Caco-2 (cell line): ENCODE measurements at regions not wholly inside any gene's neighbourhood (a gene's known extent, or its start where the extent isn't known, plus 50 kb on each side); places are given as distances from the start of the nearest gene placed in this dataset.

Experiments
- BruUV-seq: library from RNA; stranded (reverse); fragments of 400-500 nt; replicated peaks from 2 replicates; lab custom pipeline; 2021; lab: Mats Ljungman, UMichigan
- CTCF ChIA-PET: fragments of 300-600 bp; sonication (Branson Sonifier 250); formaldehyde crosslinking; loops from one replicate; lab custom pipeline; 2022; ENCODE audit warnings: antibody characterized with exemption; lab: Charles Lee
- POLR2A ChIA-PET: fragments of 300-600 bp; sonication (Branson Sonifier 250); formaldehyde crosslinking; loops from one replicate; lab custom pipeline; 2022; ENCODE audit warnings: antibody characterized with exemption; lab: Charles Lee
- DNase-seq, 2 experiments: peaks; one replicate each; pipeline versions ENCODE4 v3.0.0 to v3.0.0-alpha.2; 2020 to 2022
- H3K27me3 ChIP-seq: replicated peaks from 2 replicates; pipeline ENCODE4 v1.6.0; 2011; ENCODE audit warnings: low read length; ENCODE audit not compliant: control insufficient read depth, insufficient read depth
- H3K36me3 ChIP-seq: 2 replicates; pipeline ENCODE4 v1.5.1; 2011; ENCODE audit warnings: low read length; ENCODE audit not compliant: control insufficient read depth, insufficient read depth
- H3K4me1 ChIP-seq: fragments of 250-450 bp; sonication (Bioruptor Pico); 2 replicates; pipeline ENCODE4 v1.5.1; 2020; ENCODE audit warnings: mild to moderate bottlenecking
- H3K4me3 ChIP-seq: 2 replicates; pipeline ENCODE4 v1.5.1; 2011; ENCODE audit warnings: low read depth, mild to moderate bottlenecking, control low read depth, low read length
- H3K9me3 ChIP-seq: fragments of 250-450 bp; sonication (Bioruptor Pico); 2 replicates; pipeline ENCODE4 v1.5.1; 2020; ENCODE audit warnings: mild to moderate bottlenecking, moderate library complexity
- H3K27ac Mint-ChIP-seq: one replicate; pipeline ENCODE4 v1.8.0; 2022; ENCODE audit warnings: mixed read lengths; ENCODE audit not compliant: unreplicated experiment
- H3K27me3 Mint-ChIP-seq: one replicate; pipeline ENCODE4 v1.8.0; 2022; ENCODE audit warnings: mixed read lengths; ENCODE audit not compliant: insufficient read depth, unreplicated experiment
- H3K36me3 Mint-ChIP-seq: one replicate; pipeline ENCODE4 v1.8.0; 2022; ENCODE audit warnings: mild to moderate bottlenecking, mixed read lengths; ENCODE audit not compliant: insufficient read depth, unreplicated experiment
- H3K4me1 Mint-ChIP-seq: one replicate; pipeline ENCODE4 v1.8.0; 2022; ENCODE audit warnings: low read depth, mixed read lengths; ENCODE audit not compliant: unreplicated experiment
- H3K4me3 Mint-ChIP-seq: one replicate; pipeline ENCODE4 v1.8.0; 2022; ENCODE audit warnings: mild to moderate bottlenecking, moderate library complexity, mixed read lengths; ENCODE audit not compliant: unreplicated experiment
- H3K9me3 Mint-ChIP-seq: one replicate; pipeline ENCODE4 v1.8.0; 2022; ENCODE audit warnings: mixed read lengths; ENCODE audit not compliant: unreplicated experiment
- intact Hi-C: fragments of 100-400 bp; cut with micrococcal nuclease; formaldehyde crosslinking; loops from one replicate; pipeline ENCODE4 v1.10.0; 2022; ENCODE audit not compliant: unreplicated experiment
- TF ChIP-seq, protein P1 (sequence below), 2 experiments: fragments of 200-600 bp in 1 of 2; IDR thresholded peaks; 1 replicate in 1 of 2; 2 replicates in 1 of 2; pipeline versions ENCODE4 v1.5.1 to v1.8.0; 2011 to 2022; ENCODE audit warnings: antibody characterized with exemption in 1 of 2, control low read depth in 1 of 2, inconsistent platforms in 1 of 2, low read depth in 1 of 2, low read length in 1 of 2, mild to moderate bottlenecking in 1 of 2, moderate library complexity in 1 of 2; ENCODE audit not compliant: insufficient read depth in 1 of 2, severe bottlenecking in 1 of 2, unreplicated experiment in 1 of 2

DNA sequence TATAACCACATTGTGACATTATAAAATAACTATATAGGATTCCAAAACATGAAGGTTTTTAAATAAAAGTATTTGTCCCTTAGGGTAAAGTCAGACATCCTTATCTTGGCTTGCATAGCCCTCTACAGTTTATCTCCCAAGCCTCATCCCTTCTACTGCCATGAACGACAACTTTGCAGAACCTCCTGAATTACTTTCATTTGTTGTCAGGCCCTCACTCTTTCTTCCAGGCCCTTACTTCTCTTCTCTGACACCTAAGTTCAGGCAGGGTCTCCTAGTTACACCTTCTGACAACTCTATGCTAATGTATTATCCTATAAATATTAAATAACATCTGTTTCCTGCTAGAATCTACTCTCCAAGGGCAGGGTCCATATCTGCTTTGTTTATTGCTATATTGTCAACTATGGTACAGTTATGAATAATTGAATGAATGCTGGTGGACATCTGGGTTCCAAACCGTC is 115.7 kb upstream of the MDM1 start:
- no peak for DNase-seq
- no peaks in the 10 kb centered on the region for H3K27me3 ChIP-seq
- no peak overlapping the region for H3K4me3 Mint-ChIP-seq
- H3K27me3 Mint-ChIP-seq: no peaks in the 10 kb centered on the region
- CTCF ChIA-PET: no interaction called here
- H3K36me3 Mint-ChIP-seq: peaks cover 9% of the 10 kb centered on the region
- POLR2A ChIA-PET: no interaction called here
- intact Hi-C loops: no loop called here
- H3K4me3 ChIP-seq: no peak overlapping the region
- peaks cover 19% of the 10 kb centered on the region for H3K4me1 Mint-ChIP-seq
- peaks cover 10% of the 10 kb centered on the region for H3K9me3 Mint-ChIP-seq
- H3K4me1 ChIP-seq: peaks cover 20% of the 10 kb centered on the region
- H3K36me3 ChIP-seq: no peaks in the 10 kb centered on the region
- H3K27ac Mint-ChIP-seq: peak overlapping the region; percentile 73
- TF ChIP-seq, protein P1, sequence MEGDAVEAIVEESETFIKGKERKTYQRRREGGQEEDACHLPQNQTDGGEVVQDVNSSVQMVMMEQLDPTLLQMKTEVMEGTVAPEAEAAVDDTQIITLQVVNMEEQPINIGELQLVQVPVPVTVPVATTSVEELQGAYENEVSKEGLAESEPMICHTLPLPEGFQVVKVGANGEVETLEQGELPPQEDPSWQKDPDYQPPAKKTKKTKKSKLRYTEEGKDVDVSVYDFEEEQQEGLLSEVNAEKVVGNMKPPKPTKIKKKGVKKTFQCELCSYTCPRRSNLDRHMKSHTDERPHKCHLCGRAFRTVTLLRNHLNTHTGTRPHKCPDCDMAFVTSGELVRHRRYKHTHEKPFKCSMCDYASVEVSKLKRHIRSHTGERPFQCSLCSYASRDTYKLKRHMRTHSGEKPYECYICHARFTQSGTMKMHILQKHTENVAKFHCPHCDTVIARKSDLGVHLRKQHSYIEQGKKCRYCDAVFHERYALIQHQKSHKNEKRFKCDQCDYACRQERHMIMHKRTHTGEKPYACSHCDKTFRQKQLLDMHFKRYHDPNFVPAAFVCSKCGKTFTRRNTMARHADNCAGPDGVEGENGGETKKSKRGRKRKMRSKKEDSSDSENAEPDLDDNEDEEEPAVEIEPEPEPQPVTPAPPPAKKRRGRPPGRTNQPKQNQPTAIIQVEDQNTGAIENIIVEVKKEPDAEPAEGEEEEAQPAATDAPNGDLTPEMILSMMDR (IDR thresholded peaks at IDR 0.05; ENCODE audit: insufficient read depth in 1 of 2, low read depth in 1 of 2, low read length in 1 of 2, severe bottlenecking in 1 of 2, unreplicated experiment in 1 of 2): no peak
- H3K9me3 ChIP-seq: peaks cover 9% of the 10 kb centered on the region
- BruUV-seq: no TSS peak

DNA sequence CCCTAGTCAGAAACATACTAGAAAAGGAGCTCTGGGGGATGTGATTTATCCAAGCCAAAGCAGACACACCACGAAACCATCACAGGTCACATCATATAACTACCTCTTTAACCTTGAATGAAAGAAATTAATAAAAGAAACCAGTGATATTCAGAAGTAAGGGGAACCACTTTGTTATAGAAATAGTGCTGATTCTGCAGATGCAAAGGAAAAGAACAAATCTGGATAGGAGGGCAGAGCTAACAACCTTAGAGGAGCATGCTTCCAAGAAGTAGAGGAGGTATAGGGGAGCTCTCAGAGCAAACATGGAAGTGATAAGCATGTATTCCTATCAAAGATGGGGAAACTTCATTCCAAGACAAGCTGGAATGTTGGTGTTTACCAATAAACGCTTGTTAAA is 117.0 kb upstream of the MDM1 start:
- no peak overlapping the region for H3K27ac Mint-ChIP-seq
- peaks cover 20% of the 10 kb centered on the region for H3K4me1 ChIP-seq
- no peaks in the 10 kb centered on the region for H3K27me3 ChIP-seq
- POLR2A ChIA-PET: no interaction called here
- peaks cover 19% of the 10 kb centered on the region for H3K4me1 Mint-ChIP-seq
- peaks cover under 1% of the 10 kb centered on the region for H3K36me3 Mint-ChIP-seq
- H3K4me3 Mint-ChIP-seq: no peak overlapping the region
- BruUV-seq: no TSS peak
- intact Hi-C loops: no loop called here
- DNase-seq: no peak
- CTCF ChIA-PET: no interaction called here
- H3K4me3 ChIP-seq: no peak overlapping the region
- peaks cover 4% of the 10 kb centered on the region for H3K9me3 ChIP-seq
- H3K36me3 ChIP-seq: no peaks in the 10 kb centered on the region
- no peaks in the 10 kb centered on the region for H3K27me3 Mint-ChIP-seq
- peaks cover 10% of the 10 kb centered on the region for H3K9me3 Mint-ChIP-seq
- TF ChIP-seq, protein P1 (IDR thresholded peaks at IDR 0.05; ENCODE audit: insufficient read depth in 1 of 2, low read depth in 1 of 2, low read length in 1 of 2, severe bottlenecking in 1 of 2, unreplicated experiment in 1 of 2): no peak

DNA sequence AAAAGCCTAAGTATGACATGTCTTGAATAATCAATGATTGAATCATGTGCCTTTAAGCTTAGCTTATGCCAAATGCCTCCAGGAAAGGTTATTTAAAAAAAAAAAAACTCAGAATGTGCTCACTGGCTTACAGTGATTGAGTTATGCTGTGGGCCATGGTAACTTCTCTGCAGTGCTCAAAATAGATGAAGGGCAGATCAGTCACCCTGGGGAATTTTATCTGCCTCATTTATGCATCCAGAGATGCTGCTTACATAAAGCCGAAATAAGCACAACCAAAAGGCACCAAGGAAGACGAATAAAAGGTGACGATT is 118.7 kb upstream of the MDM1 start:
- Histone ChIP-seq H3K4me1 (peaks cover 15% of the 10 kb centered on the region), H3K27me3 (no peaks in the 10 kb centered on the region), H3K4me3 (no peak overlapping the region), H3K9me3 (no peaks in the 10 kb centered on the region), H3K36me3 (no peaks in the 10 kb centered on the region)
- ChIA-PET CTCF (no interaction called here), POLR2A (no interaction called here)
- Mint-ChIP-seq H3K9me3 (peaks cover 10% of the 10 kb centered on the region), H3K27ac (no peak overlapping the region), H3K4me3 (no peak overlapping the region), H3K4me1 (peaks cover 22% of the 10 kb centered on the region), H3K36me3 (no peaks in the 10 kb centered on the region), H3K27me3 (no peaks in the 10 kb centered on the region)
- TF ChIP-seq, protein P1 (IDR thresholded peaks at IDR 0.05; ENCODE audit: insufficient read depth in 1 of 2, low read depth in 1 of 2, low read length in 1 of 2, severe bottlenecking in 1 of 2, unreplicated experiment in 1 of 2): no peak
- intact Hi-C loops: no loop called here
- DNase-seq: no peak
- no TSS peak for BruUV-seq
